ENCODE measurements at regions not wholly inside any gene's neighbourhood (a gene's known extent, or its start where the extent isn't known, plus 50 kb on each side); places are given as distances from the start of the nearest gene placed in this dataset.

- no peak for ATAC-seq (ENCODE audit: low read depth)
- H3K9me3 ChIP-seq (ENCODE audit: severe bottlenecking) = no peaks in the 10 kb centered on the region
- H3K27ac ChIP-seq (ENCODE audit: poor library complexity, severe bottlenecking) = no peak overlapping the region
- no peaks in the 10 kb centered on the region for H3K4me1 ChIP-seq (ENCODE audit: insufficient read depth, poor library complexity, severe bottlenecking)
- H3K27me3 ChIP-seq (ENCODE audit: insufficient read depth, poor library complexity, severe bottlenecking) = no peaks in the 10 kb centered on the region
- no peak for DNase-seq (ENCODE audit: low spot score)
- H3K4me3 ChIP-seq (ENCODE audit: severe bottlenecking) = no peak overlapping the region
- TF ChIP-seq, protein P1, sequence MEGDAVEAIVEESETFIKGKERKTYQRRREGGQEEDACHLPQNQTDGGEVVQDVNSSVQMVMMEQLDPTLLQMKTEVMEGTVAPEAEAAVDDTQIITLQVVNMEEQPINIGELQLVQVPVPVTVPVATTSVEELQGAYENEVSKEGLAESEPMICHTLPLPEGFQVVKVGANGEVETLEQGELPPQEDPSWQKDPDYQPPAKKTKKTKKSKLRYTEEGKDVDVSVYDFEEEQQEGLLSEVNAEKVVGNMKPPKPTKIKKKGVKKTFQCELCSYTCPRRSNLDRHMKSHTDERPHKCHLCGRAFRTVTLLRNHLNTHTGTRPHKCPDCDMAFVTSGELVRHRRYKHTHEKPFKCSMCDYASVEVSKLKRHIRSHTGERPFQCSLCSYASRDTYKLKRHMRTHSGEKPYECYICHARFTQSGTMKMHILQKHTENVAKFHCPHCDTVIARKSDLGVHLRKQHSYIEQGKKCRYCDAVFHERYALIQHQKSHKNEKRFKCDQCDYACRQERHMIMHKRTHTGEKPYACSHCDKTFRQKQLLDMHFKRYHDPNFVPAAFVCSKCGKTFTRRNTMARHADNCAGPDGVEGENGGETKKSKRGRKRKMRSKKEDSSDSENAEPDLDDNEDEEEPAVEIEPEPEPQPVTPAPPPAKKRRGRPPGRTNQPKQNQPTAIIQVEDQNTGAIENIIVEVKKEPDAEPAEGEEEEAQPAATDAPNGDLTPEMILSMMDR (IDR thresholded peaks at IDR 0.05; ENCODE audit: poor library complexity, severe bottlenecking) = no peak
- H3K36me3 ChIP-seq (ENCODE audit: low read depth) = no peaks in the 10 kb centered on the region
These were observed 203.2 kb upstream of the PHYHIPL start for GRCh38 chr10:58973235-58973595.

DNA sequence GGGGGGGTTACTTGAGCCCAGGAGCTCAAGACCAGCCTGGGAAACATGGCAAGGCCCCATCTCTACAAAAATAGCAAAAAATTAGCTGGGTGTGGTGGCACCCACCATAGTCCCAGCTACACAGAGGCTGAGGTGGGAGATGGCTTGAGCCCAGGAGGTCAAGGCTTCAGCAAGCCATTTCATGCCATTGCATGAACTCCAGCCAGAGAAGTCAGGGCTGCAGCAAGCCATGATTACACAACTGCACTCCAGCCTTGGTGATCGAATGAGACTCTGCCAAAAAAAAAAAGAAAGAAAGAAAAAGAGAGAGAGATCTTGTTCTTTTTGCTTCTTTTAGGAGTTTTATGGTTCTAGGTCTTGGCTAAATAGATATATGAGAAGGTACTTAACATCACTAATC is 200.2 kb upstream of the PHYHIPL start:
- no peaks in the 10 kb centered on the region for H3K4me1 ChIP-seq (ENCODE audit: insufficient read depth, poor library complexity, severe bottlenecking)
- no peak overlapping the region for H3K27ac ChIP-seq (ENCODE audit: poor library complexity, severe bottlenecking)
- TF ChIP-seq, protein P1 (IDR thresholded peaks at IDR 0.05; ENCODE audit: poor library complexity, severe bottlenecking) = no peak
- H3K4me3 ChIP-seq (ENCODE audit: severe bottlenecking) = no peak overlapping the region
- no peaks in the 10 kb centered on the region for H3K9me3 ChIP-seq (ENCODE audit: severe bottlenecking)
- no peaks in the 10 kb centered on the region for H3K36me3 ChIP-seq (ENCODE audit: low read depth)
- H3K27me3 ChIP-seq (ENCODE audit: insufficient read depth, poor library complexity, severe bottlenecking) = no peaks in the 10 kb centered on the region
- DNase-seq (ENCODE audit: low spot score) (no peak), ATAC-seq (ENCODE audit: low read depth) (no peak)

- no peaks in the 10 kb centered on the region for H3K36me3 ChIP-seq (ENCODE audit: low read depth)
These were observed 196.7 kb upstream of the PHYHIPL start for GRCh38 chr10:58979711-58980110.

DNA sequence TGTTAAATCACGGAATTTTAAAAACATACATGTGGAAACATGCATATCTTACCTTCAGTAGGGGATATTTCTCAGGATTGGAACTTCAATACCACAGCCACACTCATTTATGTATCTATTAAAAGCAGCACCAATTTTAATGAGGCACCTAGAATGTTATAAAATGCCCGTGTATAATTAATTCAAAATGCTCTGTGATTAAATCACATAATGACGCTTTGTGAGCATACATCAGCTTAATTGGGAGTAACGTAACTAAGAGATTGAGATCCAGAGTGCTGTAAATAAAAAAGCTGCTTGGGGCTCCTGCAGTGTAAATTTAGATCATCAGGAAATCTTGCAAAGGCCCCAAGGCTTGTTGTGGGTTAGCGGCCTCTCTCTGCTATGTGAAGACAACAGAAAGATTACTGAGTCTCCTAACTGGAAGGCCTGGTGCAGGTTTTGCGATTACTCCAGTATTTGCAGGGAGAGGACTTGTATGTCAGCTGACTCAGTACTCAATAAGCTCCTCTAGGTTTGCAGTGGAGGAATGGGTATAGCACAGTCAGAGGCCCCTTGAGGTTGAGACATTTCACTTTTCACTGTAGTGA is 195.5 kb upstream of the PHYHIPL start:
- TF ChIP-seq, protein P1 (IDR thresholded peaks at IDR 0.05; ENCODE audit: poor library complexity, severe bottlenecking) = no peak
- H3K4me3 ChIP-seq (ENCODE audit: severe bottlenecking) = no peak overlapping the region
- DNase-seq (ENCODE audit: low spot score) (no peak), ATAC-seq (ENCODE audit: low read depth) (no peak)
- no peaks in the 10 kb centered on the region for H3K36me3 ChIP-seq (ENCODE audit: low read depth)
- H3K4me1 ChIP-seq (ENCODE audit: insufficient read depth, poor library complexity, severe bottlenecking) = no peaks in the 10 kb centered on the region
- H3K9me3 ChIP-seq (ENCODE audit: severe bottlenecking) = no peaks in the 10 kb centered on the region
- no peak overlapping the region for H3K27ac ChIP-seq (ENCODE audit: poor library complexity, severe bottlenecking)
- H3K27me3 ChIP-seq (ENCODE audit: insufficient read depth, poor library complexity, severe bottlenecking) = no peaks in the 10 kb centered on the region

More at GRCh38 chr10:58979711-58980110, 196.7 kb upstream of the PHYHIPL start:
- no peak for DNase-seq (ENCODE audit: low spot score)
- H3K9me3 ChIP-seq (ENCODE audit: severe bottlenecking) = no peaks in the 10 kb centered on the region
- H3K27ac ChIP-seq (ENCODE audit: poor library complexity, severe bottlenecking) = no peak overlapping the region
- no peaks in the 10 kb centered on the region for H3K4me1 ChIP-seq (ENCODE audit: insufficient read depth, poor library complexity, severe bottlenecking)
- TF ChIP-seq, protein P1 (IDR thresholded peaks at IDR 0.05; ENCODE audit: poor library complexity, severe bottlenecking) = no peak
- no peak for ATAC-seq (ENCODE audit: low read depth)
- no peak overlapping the region for H3K4me3 ChIP-seq (ENCODE audit: severe bottlenecking)
- no peaks in the 10 kb centered on the region for H3K27me3 ChIP-seq (ENCODE audit: insufficient read depth, poor library complexity, severe bottlenecking)

- Histone ChIP-seq H3K27ac (ENCODE audit: poor library complexity, severe bottlenecking) (no peak overlapping the region), H3K36me3 (ENCODE audit: low read depth) (no peaks in the 10 kb centered on the region)
These were observed 194.6 kb upstream of the PHYHIPL start for GRCh38 chr10:58981846-58982245.

More at GRCh38 chr10:58981846-58982245, 194.6 kb upstream of the PHYHIPL start:
- no peaks in the 10 kb centered on the region for H3K27me3 ChIP-seq (ENCODE audit: insufficient read depth, poor library complexity, severe bottlenecking)
- H3K9me3 ChIP-seq (ENCODE audit: severe bottlenecking) = no peaks in the 10 kb centered on the region
- H3K4me3 ChIP-seq (ENCODE audit: severe bottlenecking) = no peak overlapping the region
- H3K4me1 ChIP-seq (ENCODE audit: insufficient read depth, poor library complexity, severe bottlenecking) = no peaks in the 10 kb centered on the region
- DNase-seq (ENCODE audit: low spot score) (no peak), ATAC-seq (ENCODE audit: low read depth) (no peak)
- TF ChIP-seq, protein P1 (IDR thresholded peaks at IDR 0.05; ENCODE audit: poor library complexity, severe bottlenecking) = no peak
